ENCODE measurements at regions not wholly inside any gene's neighbourhood (a gene's known extent, or its start where the extent isn't known, plus 50 kb on each side); places are given as distances from the start of the nearest gene placed in this dataset.

DNA sequence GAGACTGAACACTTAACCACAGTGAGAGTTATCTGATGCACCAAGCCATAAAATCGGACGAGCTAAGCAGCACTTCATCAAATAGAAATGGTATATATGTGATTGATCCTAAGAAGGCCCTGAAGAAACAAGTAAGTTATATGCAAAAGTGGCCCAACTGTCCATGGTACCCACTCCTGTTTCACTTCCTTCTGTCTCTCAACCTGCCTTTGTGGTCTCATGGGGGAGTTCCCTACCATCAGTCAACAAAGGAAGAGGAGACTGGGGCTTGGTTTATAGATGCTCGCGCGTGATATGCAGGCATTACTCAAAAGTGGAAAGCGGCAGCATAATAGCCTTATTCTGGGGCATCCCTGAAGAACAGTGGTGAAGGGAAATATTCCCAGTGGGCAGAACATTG, 543.9 kb upstream of the ADGRL4 start:
- intact Hi-C loops (cut with micrococcal nuclease), result no loop called here
- H3K4me3 Mint-ChIP-seq, result no peak overlapping the region
- H3K36me3 Mint-ChIP-seq (ENCODE audit: low read depth), result no peaks in the 10 kb centered on the region
- H3K9me3 Mint-ChIP-seq, result no peaks in the 10 kb centered on the region
- no peaks in the 10 kb centered on the region for H3K4me1 Mint-ChIP-seq (ENCODE audit: low read depth)
- H3K27ac Mint-ChIP-seq, result no peak overlapping the region
- H3K27me3 Mint-ChIP-seq, result no peaks in the 10 kb centered on the region

DNA sequence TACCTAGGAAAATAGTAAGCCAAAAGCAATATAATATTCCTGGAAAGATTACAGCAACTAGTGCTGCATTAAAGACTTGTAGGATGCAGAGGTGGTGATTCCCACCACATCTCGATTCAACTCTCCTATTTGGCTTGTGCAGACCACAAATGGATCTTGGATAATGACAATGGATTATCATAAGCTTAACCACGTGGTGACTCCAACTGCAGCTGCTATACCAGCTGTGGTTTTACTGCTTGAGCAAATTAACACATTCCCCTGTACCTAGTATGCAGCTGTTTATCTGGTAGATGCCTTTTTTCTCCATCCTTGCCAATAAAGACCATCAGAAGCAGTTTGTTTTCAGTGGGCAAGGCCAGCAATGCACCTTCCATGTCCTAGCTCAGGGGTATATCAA, 542.7 kb upstream of the ADGRL4 start:
- Mint-ChIP-seq H3K27me3 (no peaks in the 10 kb centered on the region), H3K4me1 (ENCODE audit: low read depth) (no peaks in the 10 kb centered on the region), H3K4me3 (no peak overlapping the region), H3K27ac (no peak overlapping the region), H3K36me3 (ENCODE audit: low read depth) (no peaks in the 10 kb centered on the region), H3K9me3 (no peaks in the 10 kb centered on the region)
- intact Hi-C loops (cut with micrococcal nuclease), result no loop called here

DNA sequence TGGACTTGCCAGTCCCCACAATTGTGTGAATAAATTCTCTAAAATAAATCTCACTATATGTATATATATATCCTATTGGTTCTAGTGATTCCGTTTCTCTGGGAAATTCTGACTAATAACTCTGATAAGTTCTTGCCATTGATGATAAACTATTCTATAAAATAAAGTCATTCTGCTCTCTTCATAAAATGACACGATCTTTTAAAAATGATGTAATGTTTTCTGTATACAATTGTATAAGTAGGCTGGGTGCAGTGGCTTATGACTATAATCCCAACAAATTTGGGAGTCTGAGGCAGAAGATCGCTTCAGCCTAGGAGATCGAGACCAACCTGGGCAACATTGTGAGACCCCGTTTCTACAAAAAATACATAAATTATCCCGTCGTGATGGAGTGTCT, 541.0 kb upstream of the ADGRL4 start:
- Mint-ChIP-seq H3K4me1 (ENCODE audit: low read depth) (no peaks in the 10 kb centered on the region), H3K27me3 (no peaks in the 10 kb centered on the region), H3K4me3 (no peak overlapping the region), H3K9me3 (no peaks in the 10 kb centered on the region), H3K36me3 (ENCODE audit: low read depth) (no peaks in the 10 kb centered on the region), H3K27ac (no peak overlapping the region)
- intact Hi-C loops (cut with micrococcal nuclease), result no loop called here

DNA sequence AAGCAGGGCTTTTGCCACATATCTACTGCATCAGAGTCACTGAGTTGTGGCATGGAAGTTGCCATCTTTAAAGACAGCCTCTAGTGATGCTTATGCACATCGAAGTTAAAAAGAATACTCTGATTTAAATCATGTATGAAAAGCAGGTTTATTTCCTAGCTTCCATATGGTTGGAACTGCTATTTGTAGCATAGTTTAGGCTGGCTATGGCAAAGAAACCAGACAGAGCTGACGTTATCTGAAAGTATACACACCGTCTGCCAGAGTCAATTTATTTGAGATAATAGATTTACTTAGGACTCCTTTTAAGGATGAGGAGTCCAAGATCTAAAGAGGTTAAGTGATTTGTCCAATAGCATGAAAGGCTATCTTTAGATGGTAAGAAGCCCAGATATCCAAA, 536.9 kb upstream of the ADGRL4 start:
- H3K27me3 Mint-ChIP-seq, result no peaks in the 10 kb centered on the region
- intact Hi-C loops (cut with micrococcal nuclease), result no loop called here
- H3K9me3 Mint-ChIP-seq, result no peaks in the 10 kb centered on the region
- no peak overlapping the region for H3K4me3 Mint-ChIP-seq
- no peaks in the 10 kb centered on the region for H3K4me1 Mint-ChIP-seq (ENCODE audit: low read depth)
- H3K36me3 Mint-ChIP-seq (ENCODE audit: low read depth), result no peaks in the 10 kb centered on the region
- H3K27ac Mint-ChIP-seq, result no peak overlapping the region

DNA sequence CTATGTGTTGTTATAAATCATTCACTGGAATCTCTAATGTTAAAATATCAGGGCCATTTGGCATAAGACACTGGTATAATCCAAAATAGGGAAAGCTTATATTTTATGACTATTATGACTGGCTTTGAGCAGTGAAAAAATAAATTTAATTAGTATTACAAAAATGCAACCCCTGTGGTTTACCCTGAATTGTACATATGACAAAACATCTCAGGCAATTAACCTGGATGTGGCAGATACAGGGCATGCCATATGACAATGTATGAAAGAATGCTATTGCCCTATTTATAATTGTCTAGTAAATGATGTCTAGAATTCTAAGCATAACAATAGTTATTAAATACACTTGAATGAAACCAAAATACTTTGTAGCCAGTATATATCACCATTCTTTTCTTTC, 532.5 kb upstream of the ADGRL4 start:
- intact Hi-C loops (cut with micrococcal nuclease), result no loop called here
- Mint-ChIP-seq H3K4me1 (ENCODE audit: low read depth) (no peaks in the 10 kb centered on the region), H3K4me3 (no peak overlapping the region), H3K9me3 (peaks cover 12% of the 10 kb centered on the region), H3K27ac (no peak overlapping the region), H3K27me3 (no peaks in the 10 kb centered on the region), H3K36me3 (ENCODE audit: low read depth) (no peaks in the 10 kb centered on the region)

DNA sequence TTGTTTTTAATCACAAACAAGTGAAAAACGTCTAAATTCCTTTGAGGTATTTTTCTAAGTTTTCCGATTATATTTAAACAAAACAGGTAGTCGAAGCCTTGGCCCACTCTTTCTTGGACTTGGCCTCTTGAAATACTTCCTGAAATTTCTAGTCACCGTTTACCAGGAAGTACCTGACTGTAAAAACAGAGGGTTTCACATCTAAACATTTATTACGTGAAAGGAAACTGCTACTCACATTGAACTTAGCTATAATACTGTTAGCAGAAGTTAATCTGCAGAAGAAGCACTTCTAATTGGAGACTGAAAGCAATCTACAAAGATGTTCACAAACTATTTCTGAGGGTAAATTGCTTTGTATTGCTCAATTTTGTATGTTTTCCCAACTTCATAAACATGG, 526.0 kb upstream of the ADGRL4 start:
- Mint-ChIP-seq H3K4me1 (ENCODE audit: low read depth) (no peaks in the 10 kb centered on the region), H3K36me3 (ENCODE audit: low read depth) (no peaks in the 10 kb centered on the region), H3K27ac (no peak overlapping the region), H3K9me3 (peaks cover 19% of the 10 kb centered on the region), H3K27me3 (no peaks in the 10 kb centered on the region), H3K4me3 (no peak overlapping the region)
- intact Hi-C loops (cut with micrococcal nuclease), result no loop called here

DNA sequence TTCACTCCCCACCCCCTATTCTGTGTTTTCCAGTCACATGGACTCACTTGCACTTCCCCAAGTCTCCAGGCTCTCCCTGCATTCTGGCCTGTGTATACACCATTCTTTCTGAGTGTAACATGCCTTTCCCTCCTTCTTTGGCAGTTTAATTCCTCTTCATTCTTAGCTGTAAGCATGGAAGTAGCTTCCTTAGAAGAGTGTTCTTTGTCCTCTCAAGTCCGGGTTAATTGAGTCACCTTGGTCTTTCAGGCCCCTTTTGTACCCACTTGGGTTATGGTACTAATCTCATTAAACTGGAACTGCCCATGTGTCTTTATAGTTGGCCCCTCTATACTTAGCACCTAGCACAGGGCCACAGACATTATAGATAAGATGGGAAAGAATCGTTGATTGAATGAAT, 525.3 kb upstream of the ADGRL4 start:
- Mint-ChIP-seq H3K9me3 (peaks cover 11% of the 10 kb centered on the region), H3K4me1 (ENCODE audit: low read depth) (no peaks in the 10 kb centered on the region), H3K27ac (no peak overlapping the region), H3K27me3 (no peaks in the 10 kb centered on the region), H3K36me3 (ENCODE audit: low read depth) (no peaks in the 10 kb centered on the region), H3K4me3 (no peak overlapping the region)
- intact Hi-C loops (cut with micrococcal nuclease), result no loop called here

DNA sequence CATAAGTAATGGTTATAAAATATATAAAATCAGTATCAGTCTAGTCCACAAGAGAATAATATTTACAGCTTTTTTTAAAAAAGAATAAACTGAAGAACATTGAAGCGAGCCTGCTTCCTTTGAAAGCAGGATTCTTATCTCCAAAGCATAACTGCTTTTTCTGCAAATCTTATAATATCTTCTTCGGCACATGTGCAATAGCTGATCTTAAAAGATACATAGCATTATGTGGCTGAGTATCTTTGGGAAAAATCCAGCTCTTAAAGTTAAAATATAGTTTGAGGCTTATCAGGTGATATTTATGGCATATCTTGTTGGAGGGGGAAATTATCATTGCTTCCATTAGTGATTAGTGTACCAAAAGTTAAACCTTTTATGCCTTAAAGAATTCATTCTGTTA, 523.9 kb upstream of the ADGRL4 start:
- Mint-ChIP-seq H3K4me3 (no peak overlapping the region), H3K9me3 (peaks cover 10% of the 10 kb centered on the region), H3K36me3 (ENCODE audit: low read depth) (no peaks in the 10 kb centered on the region), H3K27ac (no peak overlapping the region), H3K4me1 (ENCODE audit: low read depth) (no peaks in the 10 kb centered on the region), H3K27me3 (no peaks in the 10 kb centered on the region)
- intact Hi-C loops (cut with micrococcal nuclease), result no loop called here

DNA sequence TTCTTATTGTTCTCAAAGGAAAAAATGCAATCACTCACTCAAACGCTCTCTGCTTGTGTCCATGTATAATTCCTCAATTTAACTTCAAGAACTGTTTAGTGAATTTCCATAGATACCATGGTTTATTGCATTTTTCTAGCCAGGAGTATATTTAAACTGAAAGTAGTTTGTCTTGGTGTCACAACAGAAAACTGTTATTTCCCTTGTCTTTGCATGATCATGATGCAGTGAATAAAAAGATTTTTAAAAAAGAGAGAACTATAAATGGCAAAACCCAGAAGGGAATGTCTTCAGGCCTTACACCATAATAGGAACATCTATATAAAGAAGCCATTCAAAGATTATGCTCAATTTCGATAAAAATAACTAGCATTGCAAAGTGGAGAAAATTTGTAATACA, 523.5 kb upstream of the ADGRL4 start:
- H3K27me3 Mint-ChIP-seq, result no peaks in the 10 kb centered on the region
- H3K4me3 Mint-ChIP-seq, result no peak overlapping the region
- intact Hi-C loops (cut with micrococcal nuclease), result no loop called here
- no peaks in the 10 kb centered on the region for H3K4me1 Mint-ChIP-seq (ENCODE audit: low read depth)
- H3K27ac Mint-ChIP-seq, result no peak overlapping the region
- H3K9me3 Mint-ChIP-seq, result peaks cover 15% of the 10 kb centered on the region
- H3K36me3 Mint-ChIP-seq (ENCODE audit: low read depth), result no peaks in the 10 kb centered on the region

DNA sequence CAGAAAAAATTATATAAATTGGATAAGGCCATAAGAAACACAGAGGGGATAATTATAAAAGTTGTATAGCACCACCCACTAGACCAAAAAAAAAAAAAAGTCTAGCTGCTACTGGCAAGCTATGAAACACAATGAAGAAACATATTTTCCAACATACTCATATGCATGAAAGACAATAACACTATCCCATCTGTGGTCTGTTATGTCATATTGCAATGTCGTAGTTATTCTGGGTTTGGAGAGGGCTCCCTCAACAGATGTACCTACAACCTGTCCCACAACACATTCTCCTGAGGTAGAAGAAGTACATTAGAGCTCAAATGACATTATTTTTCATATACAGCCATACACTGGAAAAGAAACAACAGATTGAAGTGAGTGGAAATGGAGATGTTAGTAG, 517.6 kb upstream of the ADGRL4 start:
- H3K4me1 Mint-ChIP-seq (ENCODE audit: low read depth), result no peaks in the 10 kb centered on the region
- intact Hi-C loops (cut with micrococcal nuclease), result loop anchor here (10.0 kb wide), 1 partner anchor 59 kb away; no protein-coding TSS in a partner anchor
- H3K27ac Mint-ChIP-seq, result no peak overlapping the region
- H3K4me3 Mint-ChIP-seq, result no peak overlapping the region
- H3K36me3 Mint-ChIP-seq (ENCODE audit: low read depth), result no peaks in the 10 kb centered on the region
- H3K9me3 Mint-ChIP-seq, result peaks cover 37% of the 10 kb centered on the region
- H3K27me3 Mint-ChIP-seq, result no peaks in the 10 kb centered on the region

DNA sequence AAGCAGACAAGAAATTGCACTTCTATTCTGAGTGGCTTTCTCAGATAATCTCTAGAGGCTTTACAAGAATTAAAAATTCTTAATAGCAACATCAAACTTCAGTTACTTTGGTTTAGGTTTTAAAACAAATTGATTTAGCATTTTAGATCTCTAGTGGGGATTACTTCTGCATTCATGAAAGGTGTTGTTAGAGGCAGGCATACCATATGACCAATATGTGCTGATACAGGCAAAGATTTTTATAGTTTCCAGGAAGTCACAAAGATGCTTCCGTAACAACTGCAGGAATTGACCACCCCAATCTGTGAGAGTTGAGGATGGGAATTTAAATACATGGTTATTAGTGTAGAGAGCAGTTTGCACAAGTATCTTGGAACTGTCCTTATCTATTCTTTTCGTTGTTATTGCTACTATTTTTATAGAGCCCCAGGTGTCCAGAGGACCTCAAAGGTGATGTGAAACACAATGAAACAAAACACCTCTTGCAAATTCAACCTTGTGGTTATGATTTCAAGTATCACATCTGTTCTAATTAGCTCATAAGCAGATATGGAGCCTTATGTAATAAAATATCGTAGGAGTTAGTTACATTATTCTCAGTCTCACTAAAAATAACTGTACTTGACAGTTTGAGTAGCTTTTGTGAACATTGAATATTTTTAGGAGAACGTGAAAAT, 512.7 kb upstream of the ADGRL4 start:
- H3K27me3 Mint-ChIP-seq, result no peaks in the 10 kb centered on the region
- H3K4me3 Mint-ChIP-seq, result no peak overlapping the region
- no peaks in the 10 kb centered on the region for H3K36me3 Mint-ChIP-seq (ENCODE audit: low read depth)
- intact Hi-C loops (cut with micrococcal nuclease), result no loop called here
- no peaks in the 10 kb centered on the region for H3K4me1 Mint-ChIP-seq (ENCODE audit: low read depth)
- H3K27ac Mint-ChIP-seq, result no peak overlapping the region
- H3K9me3 Mint-ChIP-seq, result peaks cover 34% of the 10 kb centered on the region

DNA sequence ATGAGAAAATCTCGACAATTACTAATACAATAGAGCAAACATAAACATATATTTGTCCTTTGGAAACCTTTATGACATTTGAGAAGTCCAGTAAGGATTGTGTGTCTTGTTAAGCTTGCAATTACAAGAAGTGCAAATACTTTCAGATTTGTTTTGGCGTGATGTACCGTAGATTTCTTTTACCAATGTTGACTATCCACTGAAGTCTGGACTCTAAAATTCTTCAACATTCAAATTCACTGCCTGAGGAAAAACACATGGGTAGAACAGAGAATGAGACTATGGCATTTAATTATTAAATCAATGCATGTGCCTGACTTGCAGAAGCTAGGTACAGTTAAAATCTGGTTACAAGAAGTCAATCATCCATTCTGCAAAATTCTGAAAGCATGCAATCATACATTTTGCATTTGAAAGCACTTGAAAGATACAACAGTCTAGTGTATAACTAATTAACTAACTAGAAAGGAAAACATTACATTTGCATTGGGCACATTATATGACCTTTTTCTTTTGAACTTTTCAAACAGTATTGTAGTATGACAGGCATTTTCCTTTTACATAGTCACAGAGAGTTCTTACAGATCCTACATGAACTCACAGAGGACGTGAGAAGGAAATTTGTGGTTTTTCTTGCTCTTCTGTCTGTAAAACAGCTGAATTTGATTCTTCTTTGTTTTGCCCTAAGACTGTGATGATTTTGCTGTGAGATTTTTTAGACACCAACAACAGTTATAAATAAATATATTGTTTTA, 511.1 kb upstream of the ADGRL4 start:
- Mint-ChIP-seq H3K27ac (no peak overlapping the region), H3K36me3 (ENCODE audit: low read depth) (no peaks in the 10 kb centered on the region), H3K9me3 (peaks cover 33% of the 10 kb centered on the region), H3K27me3 (no peaks in the 10 kb centered on the region), H3K4me3 (no peak overlapping the region), H3K4me1 (ENCODE audit: low read depth) (no peaks in the 10 kb centered on the region)
- intact Hi-C loops (cut with micrococcal nuclease), result no loop called here

DNA sequence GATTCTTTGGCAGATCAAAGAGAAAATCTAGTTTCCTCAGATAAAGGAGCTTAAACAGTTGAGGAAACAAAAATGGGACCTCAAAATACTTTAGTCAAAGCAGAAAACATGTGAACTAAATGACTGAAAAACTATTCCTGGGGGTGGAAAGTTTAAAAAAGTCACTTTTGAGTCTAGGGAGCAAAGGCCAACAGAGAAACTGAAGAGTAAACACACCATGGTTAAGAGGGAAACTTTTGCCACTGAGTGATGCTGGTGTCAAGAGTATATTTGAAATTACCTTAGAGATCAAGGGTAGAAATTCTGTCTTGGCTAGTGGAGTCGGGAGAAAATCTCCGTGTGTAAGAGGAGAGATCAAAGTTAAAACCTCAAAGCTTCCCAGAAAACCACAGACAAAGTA, 501.2 kb upstream of the ADGRL4 start:
- Mint-ChIP-seq H3K9me3 (no peaks in the 10 kb centered on the region), H3K27me3 (no peaks in the 10 kb centered on the region), H3K4me1 (ENCODE audit: low read depth) (no peaks in the 10 kb centered on the region), H3K27ac (no peak overlapping the region), H3K36me3 (ENCODE audit: low read depth) (no peaks in the 10 kb centered on the region), H3K4me3 (no peak overlapping the region)
- intact Hi-C loops (cut with micrococcal nuclease), result no loop called here

DNA sequence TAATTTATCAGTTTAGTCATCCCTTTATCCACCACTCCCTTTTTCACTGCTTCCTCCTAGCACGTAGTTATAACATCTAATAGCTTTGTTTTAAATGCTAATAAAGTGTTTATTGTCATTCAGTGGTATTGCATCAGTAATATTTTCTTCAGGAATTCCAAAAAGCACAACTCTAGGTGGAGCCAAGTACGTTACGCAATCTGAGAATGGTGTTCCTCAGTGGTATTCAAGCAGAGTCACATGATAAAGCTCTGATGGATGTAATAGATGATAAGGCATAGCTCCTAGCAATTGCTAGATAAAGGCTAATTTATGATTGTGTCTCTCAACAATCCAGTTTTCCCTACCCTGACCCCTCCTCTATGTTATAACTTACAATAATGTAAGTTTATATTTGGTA, 494.6 kb upstream of the ADGRL4 start:
- no peak overlapping the region for H3K27ac Mint-ChIP-seq
- no peaks in the 10 kb centered on the region for H3K9me3 Mint-ChIP-seq
- no peaks in the 10 kb centered on the region for H3K4me1 Mint-ChIP-seq (ENCODE audit: low read depth)
- H3K4me3 Mint-ChIP-seq, result no peak overlapping the region
- intact Hi-C loops (cut with micrococcal nuclease), result no loop called here
- no peaks in the 10 kb centered on the region for H3K27me3 Mint-ChIP-seq
- no peaks in the 10 kb centered on the region for H3K36me3 Mint-ChIP-seq (ENCODE audit: low read depth)

DNA sequence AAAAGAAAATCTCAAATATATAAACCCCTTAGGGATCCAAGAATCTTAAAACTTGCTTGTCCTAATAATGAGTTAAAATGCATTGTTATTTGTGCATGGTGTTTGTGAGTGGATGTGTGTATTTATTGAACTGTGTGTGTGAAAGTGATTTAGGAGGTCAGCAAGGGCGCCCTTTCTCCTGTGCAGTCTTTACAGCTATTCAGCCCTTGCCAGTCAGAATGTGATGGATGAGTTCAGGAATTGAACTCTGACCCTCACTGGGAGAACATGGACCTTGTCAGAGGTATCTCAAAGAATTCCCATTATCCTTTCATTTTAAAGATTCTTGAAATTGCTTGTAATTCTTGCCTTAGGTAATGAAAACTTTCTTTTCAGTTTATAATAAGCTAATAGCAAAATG, 493.0 kb upstream of the ADGRL4 start:
- H3K4me1 Mint-ChIP-seq (ENCODE audit: low read depth), result no peaks in the 10 kb centered on the region
- H3K4me3 Mint-ChIP-seq, result no peak overlapping the region
- no peaks in the 10 kb centered on the region for H3K27me3 Mint-ChIP-seq
- H3K9me3 Mint-ChIP-seq, result no peaks in the 10 kb centered on the region
- H3K36me3 Mint-ChIP-seq (ENCODE audit: low read depth), result no peaks in the 10 kb centered on the region
- intact Hi-C loops (cut with micrococcal nuclease), result no loop called here
- H3K27ac Mint-ChIP-seq, result no peak overlapping the region

Measured in dendritic cell treated with granulocyte-macrophage colony-stimulating factor and Interleukin-4, amounts not matched to agents 40 ng/mL and 50 ng/mL, for 4 days (primary cell).